H1 (cell line): ENCODE measurements at regions not wholly inside any gene's neighbourhood (a gene's known extent, or its start where the extent isn't known, plus 50 kb on each side); places are given as distances from the start of the nearest gene placed in this dataset.

Source experiments
- CTCF ChIA-PET: fragments of 300-600 bp; sonication (Branson Sonifier 250); formaldehyde crosslinking; loops from one replicate; lab custom pipeline; 2021; ENCODE audit not compliant: partially characterized antibody; lab: Charles Lee
- POLR2A ChIA-PET: fragments of 300-600 bp; sonication (Branson Sonifier 250); formaldehyde crosslinking; loops from one replicate; lab custom pipeline; 2021; ENCODE audit warnings: inconsistent platforms; ENCODE audit not compliant: partially characterized antibody; lab: Charles Lee
- DNase-seq, 2 experiments: peaks; one replicate each; pipeline versions ENCODE4 v3.0.0 to v3.0.0-alpha.2; 2010 to 2022; ENCODE audit warnings: low spot score in 2 of 2, low read depth in 1 of 2, mixed read lengths in 1 of 2
- FAIRE-seq: peaks from 2 replicates; lab custom pipeline; 2011; peaks lifted over from hg19 to GRCh38; lab: Jason Lieb, UNC
- H2AFZ ChIP-seq: 2 replicates; pipeline ENCODE4 v1.8.1; 2012; ENCODE audit warnings: low read length, inconsistent platforms
- H2AK5ac ChIP-seq: 2 replicates; pipeline ENCODE4 v1.6.1; 2013; ENCODE audit warnings: low read depth, low read length
- H2BK120ac ChIP-seq: replicated peaks from 2 replicates; pipeline ENCODE3; 2013; ENCODE audit warnings: low read depth, low read length, inconsistent platforms
- H2BK12ac ChIP-seq: 2 replicates; pipeline ENCODE4 v1.6.1; 2013; ENCODE audit warnings: low read depth, low read length
- H2BK15ac ChIP-seq: 2 replicates; pipeline ENCODE4 v1.6.1; 2013; ENCODE audit warnings: low read length
- H2BK20ac ChIP-seq: 2 replicates; pipeline ENCODE4 v1.6.1; 2013; ENCODE audit warnings: low read length
- H2BK5ac ChIP-seq: 2 replicates; pipeline ENCODE4 v1.6.1; 2013; ENCODE audit warnings: low read depth, low read length
- H3K14ac ChIP-seq: 2 replicates; pipeline ENCODE4 v1.6.1; 2013; ENCODE audit warnings: inconsistent platforms; ENCODE audit not compliant: insufficient read length
- H3K18ac ChIP-seq: 2 replicates; pipeline ENCODE4 v1.6.1; 2013; ENCODE audit warnings: low read length; ENCODE audit errors: extremely low read depth
- H3K23ac ChIP-seq: 2 replicates; pipeline ENCODE4 v1.6.1; 2013; ENCODE audit warnings: inconsistent platforms; ENCODE audit not compliant: insufficient read length
- H3K23me2 ChIP-seq: 2 replicates; pipeline ENCODE4 v1.6.1; 2013; ENCODE audit warnings: low read depth, low read length
- H3K27ac ChIP-seq: 2 replicates; pipeline ENCODE4 v1.6.1; 2011; ENCODE audit warnings: low read depth, low read length, inconsistent platforms
- H3K27me3 ChIP-seq, 4 experiments: replicated peaks in 1 of 4; 1 replicate in 1 of 4; 2 replicates in 3 of 4; pipeline versions ENCODE4 v1.6.1 to v1.8.1; 2011 to 2013; ENCODE audit warnings: low read length in 3 of 4, mild to moderate bottlenecking in 3 of 4, inconsistent platforms in 2 of 4, mixed read lengths in 2 of 4, moderate library complexity in 1 of 4; ENCODE audit not compliant: control insufficient read depth in 3 of 4, insufficient read depth in 3 of 4; ENCODE audit errors: extremely low read depth in 1 of 4
- H3K36me3 ChIP-seq, 4 experiments: 2 replicates each; pipeline versions ENCODE4 v1.6.1 to v1.8.1; 2011 to 2013; ENCODE audit warnings: mild to moderate bottlenecking in 4 of 4, low read length in 3 of 4, moderate library complexity in 2 of 4, control low read depth in 1 of 4, inconsistent platforms in 1 of 4; ENCODE audit not compliant: insufficient read depth in 4 of 4, control insufficient read depth in 2 of 4
- H3K4ac ChIP-seq: replicated peaks from 2 replicates; pipeline ENCODE3; 2013; ENCODE audit warnings: low read length, low read depth, mixed read lengths, inconsistent platforms; ENCODE audit not compliant: insufficient read length
- H3K4me1 ChIP-seq, 4 experiments: replicated peaks in 1 of 4; 1 replicate in 1 of 4; 2 replicates in 3 of 4; pipeline versions ENCODE4 v1.6.1 to v1.8.1; 2011 to 2013; ENCODE audit warnings: low read length in 3 of 4, inconsistent platforms in 2 of 4, mixed read lengths in 1 of 4; ENCODE audit not compliant: insufficient read depth in 4 of 4, control insufficient read depth in 3 of 4
- H3K4me2 ChIP-seq, 2 experiments: 2 replicates each; pipeline versions ENCODE4 v1.6.1 to v1.8.1; 2011 to 2013; ENCODE audit warnings: low read depth in 2 of 2, low read length in 2 of 2, control low read depth in 1 of 2, inconsistent platforms in 1 of 2, mild to moderate bottlenecking in 1 of 2; ENCODE audit not compliant: insufficient read depth in 1 of 2
- H3K4me3 ChIP-seq, 4 experiments: fragments of 200-600, 300-600 bp in 1 of 4; sonication (generic), shearing (Covaris generic), sonication (Bioruptor Twin) in 1 of 4; 2 replicates each; pipeline versions ENCODE4 v1.5.1 to v1.8.1; 2011 to 2016; ENCODE audit warnings: low read length in 4 of 4, low read depth in 3 of 4, control low read depth in 2 of 4, inconsistent platforms in 2 of 4, mild to moderate bottlenecking in 2 of 4, mixed read lengths in 1 of 4, moderate library complexity in 1 of 4; ENCODE audit not compliant: insufficient read depth in 2 of 4; ENCODE audit errors: extremely low read depth in 1 of 4
- H3K56ac ChIP-seq: replicated peaks from 2 replicates; pipeline ENCODE3; 2013; ENCODE audit warnings: low read depth, mild to moderate bottlenecking, mixed read lengths, low read length, inconsistent platforms; ENCODE audit not compliant: insufficient read length
- H3K79me1 ChIP-seq: 2 replicates; pipeline ENCODE4 v1.6.1; 2013; ENCODE audit warnings: low read depth, low read length, control low read depth
- H3K79me2 ChIP-seq, 2 experiments: 2 replicates each; pipeline versions ENCODE4 v1.6.1 to v1.8.1; 2012 to 2013; ENCODE audit warnings: low read length in 2 of 2, mild to moderate bottlenecking in 2 of 2, inconsistent platforms in 1 of 2; ENCODE audit not compliant: insufficient read depth in 2 of 2, control insufficient read depth in 1 of 2
- H3K9ac ChIP-seq, 4 experiments: replicated peaks in 1 of 4; 1 replicate in 1 of 4; 2 replicates in 3 of 4; pipeline versions ENCODE4 v1.6.1 to v1.8.1; 2011 to 2013; ENCODE audit warnings: low read depth in 3 of 4, low read length in 3 of 4, control low read depth in 2 of 4, mild to moderate bottlenecking in 2 of 4, moderate library complexity in 2 of 4, inconsistent platforms in 1 of 4; ENCODE audit errors: extremely low read depth in 1 of 4
- H3K9me3 ChIP-seq, 2 experiments: 2 replicates each; pipeline versions ENCODE4 v1.6.1 to v1.8.1; 2012 to 2013; ENCODE audit warnings: mild to moderate bottlenecking in 2 of 2, moderate library complexity in 2 of 2, control low read depth in 1 of 2, inconsistent platforms in 1 of 2, low read depth in 1 of 2, low read length in 1 of 2, mixed read lengths in 1 of 2; ENCODE audit not compliant: insufficient read depth in 2 of 2
- H4K20me1 ChIP-seq, 2 experiments: replicated peaks in 1 of 2; 2 replicates each; pipeline versions ENCODE3 to v1.8.1; 2011 to 2013; ENCODE audit warnings: inconsistent platforms in 2 of 2, low read length in 2 of 2, mild to moderate bottlenecking in 1 of 2; ENCODE audit not compliant: insufficient read depth in 2 of 2, control insufficient read depth in 1 of 2
- H4K5ac ChIP-seq: 2 replicates; pipeline ENCODE4 v1.6.1; 2013; ENCODE audit warnings: low read length, low read depth, mixed read lengths, inconsistent platforms; ENCODE audit not compliant: insufficient read length
- H4K8ac ChIP-seq: 2 replicates; pipeline ENCODE4 v1.8.0; 2013; ENCODE audit warnings: mild to moderate bottlenecking, moderate library complexity, low read length, inconsistent platforms; ENCODE audit not compliant: insufficient read depth; ENCODE audit errors: extremely low read depth
- H4K91ac ChIP-seq: replicated peaks from 2 replicates; pipeline ENCODE3; 2013; ENCODE audit warnings: low read length, mixed read lengths, inconsistent platforms; ENCODE audit not compliant: insufficient read length
- ASH2L ChIP-seq: fragments of 200-600, 300-600 bp; sonication (generic); IDR thresholded peaks from one replicate; pipeline ENCODE4 v1.7.1; 2017; ENCODE audit warnings: low read length
- BCL11A ChIP-seq, 2 experiments: IDR thresholded peaks; one replicate each; pipeline ENCODE4 v1.6.1; 2011; ENCODE audit warnings: low read depth in 2 of 2, low read length in 2 of 2, mild to moderate bottlenecking in 2 of 2
- CHD1 ChIP-seq: IDR thresholded peaks from 2 replicates; pipeline ENCODE4 v1.6.1; 2012; ENCODE audit warnings: low read depth, low read length, improper control_type of control experiment
- CHD2 ChIP-seq: IDR thresholded peaks from 2 replicates; pipeline ENCODE4 v1.6.1; 2012; ENCODE audit warnings: low read length, improper control_type of control experiment
- EGR1 ChIP-seq: IDR thresholded peaks from 2 replicates; pipeline ENCODE4 v1.6.1; 2011; ENCODE audit warnings: low read depth, low read length, borderline replicate concordance
- EP300 ChIP-seq, 2 experiments: IDR thresholded peaks; 1 replicate in 1 of 2; 2 replicates in 1 of 2; pipeline ENCODE4 v1.6.1; 2011 to 2012; ENCODE audit warnings: low read depth in 2 of 2, low read length in 2 of 2, mild to moderate bottlenecking in 2 of 2, borderline replicate concordance in 1 of 2, inconsistent platforms in 1 of 2, moderate library complexity in 1 of 2
- FOSL1 ChIP-seq: IDR thresholded peaks from 2 replicates; pipeline ENCODE4 v1.6.1; 2011; ENCODE audit warnings: mild to moderate bottlenecking, low read depth, low read length, moderate library complexity; ENCODE audit not compliant: insufficient read depth
- PHF8 ChIP-seq: fragments of 200-600 bp; sonication (generic); conservative IDR thresholded peaks from 2 replicates; pipeline ENCODE4 v1.7.1; 2012; ENCODE audit warnings: low read depth, mild to moderate bottlenecking, inconsistent platforms, low read length, moderate library complexity
- POLR2A ChIP-seq, 2 experiments: IDR thresholded peaks; 1 replicate in 1 of 2; 2 replicates in 1 of 2; pipeline ENCODE4 v1.6.1; 2011; ENCODE audit warnings: low read depth in 2 of 2, low read length in 2 of 2, mild to moderate bottlenecking in 2 of 2; ENCODE audit errors: control extremely low read depth in 1 of 2
- POLR2AphosphoS5 ChIP-seq: IDR thresholded peaks from 2 replicates; pipeline ENCODE4 v1.6.1; 2011; ENCODE audit warnings: low read depth, low read length
- POU5F1 ChIP-seq: IDR thresholded peaks from 2 replicates; pipeline ENCODE4 v1.6.1; 2011; ENCODE audit warnings: low read depth, mild to moderate bottlenecking, low read length, moderate library complexity
- RAD21 ChIP-seq, 2 experiments: IDR thresholded peaks in 1 of 2; conservative IDR thresholded peaks in 1 of 2; 2 replicates each; pipeline ENCODE4 v1.6.1; 2011; ENCODE audit warnings: low read depth in 2 of 2, low read length in 2 of 2, improper control_type of control experiment in 1 of 2, inconsistent platforms in 1 of 2, mild to moderate bottlenecking in 1 of 2, moderate library complexity in 1 of 2
- SIRT6 ChIP-seq: IDR thresholded peaks from one replicate; pipeline ENCODE4 v1.7.1; 2012; ENCODE audit warnings: low read length, inconsistent platforms
- SP4 ChIP-seq: IDR thresholded peaks from 2 replicates; pipeline ENCODE4 v1.6.1; 2012; ENCODE audit warnings: low read length, inconsistent platforms
- SUZ12 ChIP-seq: fragments of 200-600 bp; sonication (generic); IDR thresholded peaks from 2 replicates; pipeline ENCODE4 v1.6.1; 2012; ENCODE audit warnings: mild to moderate bottlenecking, inconsistent platforms, low read length, moderate library complexity, mixed read lengths
- ZNF274 ChIP-seq: IDR thresholded peaks from 2 replicates; pipeline ENCODE4 v1.7.0; 2012; ENCODE audit warnings: low read length, borderline replicate concordance; ENCODE audit errors: extremely low read depth
- WGBS, 2 experiments: shearing (Covaris generic) in 1 of 2; methylation state at CpG; one replicate each; pipeline versions ENCODE4 v1.1.6 to v1.1.7; 2013 to 2015; ENCODE audit warnings: low lambda C conversion rate in 2 of 2, mixed read lengths in 2 of 2, inconsistent platforms in 1 of 2, low coverage in 1 of 2, missing lambda C conversion rate in 1 of 2; ENCODE audit not compliant: insufficient replicate concordance in 2 of 2, insufficient coverage in 1 of 2, insufficient read length in 1 of 2; ENCODE audit errors: extremely low coverage in 1 of 2, missing lambda C conversion rate in 1 of 2; 5-methylcytosine and 5-hydroxymethylcytosine counted together

DNA sequence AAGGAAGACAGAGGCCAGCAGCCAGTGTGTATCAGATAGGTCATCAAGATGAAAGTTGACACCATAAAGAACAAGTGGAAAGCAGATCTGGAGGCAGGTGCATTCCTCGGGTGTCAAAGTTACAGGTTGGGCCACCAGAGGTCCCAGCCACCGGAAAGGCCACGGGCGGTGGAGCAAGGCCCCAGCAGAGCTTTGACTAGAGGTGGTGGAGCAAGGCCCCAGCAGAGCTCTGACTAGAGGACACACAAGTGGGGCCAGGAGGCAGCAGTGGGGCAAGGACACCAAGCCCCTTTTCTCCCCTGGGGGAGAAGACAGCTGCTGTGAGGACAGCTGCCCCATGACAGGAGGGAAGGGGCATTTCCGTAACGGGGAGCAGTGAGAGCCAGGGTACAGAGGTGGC lies 115.1 kb downstream of the GYPC start:
- FAIRE-seq, result no peak
- POLR2A ChIA-PET, result no interaction called here
- H3K56ac ChIP-seq, result no peak overlapping the region
- TF ChIP-seq POLR2AphosphoS5 (no peak), ASH2L (no peak), PHF8 (no peak), CHD1 (no peak), RAD21 (IDR thresholded peaks at IDR 0.05 in 1 of 2, conservative IDR thresholded peaks at IDR 0.05 in 1 of 2; ENCODE audit: low read depth in 2 of 2, low read length in 2 of 2) (no peak), SP4 (no peak), FOSL1 (no peak), BCL11A (IDR thresholded peaks at IDR 0.05; ENCODE audit: low read depth in 2 of 2, low read length in 2 of 2) (no peak), SIRT6 (no peak), EP300 (IDR thresholded peaks at IDR 0.05; ENCODE audit: borderline replicate concordance in 1 of 2, low read depth in 2 of 2, low read length in 2 of 2) (no peak), CHD2 (no peak), ZNF274 (no peak), POU5F1 (no peak), SUZ12 (no peak), EGR1 (no peak), POLR2A (IDR thresholded peaks at IDR 0.05; ENCODE audit: control extremely low read depth in 1 of 2, low read depth in 2 of 2, low read length in 2 of 2) (no peak)

More for the DNA sequence above, 115.1 kb downstream of the GYPC start:
- no peak for DNase-seq
- no peak overlapping the region for H3K18ac ChIP-seq
- H4K5ac ChIP-seq, result no peak overlapping the region
- no peak overlapping the region for H3K27ac ChIP-seq
- H3K4ac ChIP-seq, result no peak overlapping the region
- H3K36me3 ChIP-seq, result no peaks in the 10 kb centered on the region
- H3K4me2 ChIP-seq, result no peak overlapping the region
- H3K27me3 ChIP-seq, result peaks cover 0 to 2% (median under 1%) of the 10 kb centered on the region in 4 experiments; a peak in 3 of 7 replicates
- no peak overlapping the region for H3K4me3 ChIP-seq
- H3K79me2 ChIP-seq, result no peaks in the 10 kb centered on the region
- H2BK20ac ChIP-seq, result no peak overlapping the region
- H3K14ac ChIP-seq, result no peak overlapping the region
- 87% methylated on average over 6 of the region's 6 CpGs; no CpG with 5 or more reads in 1 of the 2 experiments for WGBS, 2 experiments
- no peak overlapping the region for H3K9ac ChIP-seq
- H2AFZ ChIP-seq, result no peak overlapping the region
- CTCF ChIA-PET, result interaction anchor here (0.8 kb wide), 1 partner anchor 243 kb away, joined by 3 read pairs; no protein-coding TSS in a partner anchor
- no peak overlapping the region for H4K91ac ChIP-seq
- no peak overlapping the region for H2BK5ac ChIP-seq
- no peak overlapping the region for H2BK120ac ChIP-seq
- no peaks in the 10 kb centered on the region for H3K79me1 ChIP-seq
- H2BK12ac ChIP-seq, result no peak overlapping the region
- H3K23ac ChIP-seq, result no peak overlapping the region
- no peaks in the 10 kb centered on the region for H4K20me1 ChIP-seq
- no peak overlapping the region for H4K8ac ChIP-seq
- no peaks in the 10 kb centered on the region; a peak in 2 of 7 replicates for H3K4me1 ChIP-seq
- H2AK5ac ChIP-seq, result no peak overlapping the region
- no peak overlapping the region for H2BK15ac ChIP-seq
- H3K23me2 ChIP-seq, result no peaks in the 10 kb centered on the region
- no peaks in the 10 kb centered on the region for H3K9me3 ChIP-seq
